Right ventricle myocardium superior (tissue), 1 donor: ENCODE measurements at regions not wholly inside any gene's neighbourhood (a gene's known extent, or its start where the extent isn't known, plus 50 kb on each side); places are given as distances from the start of the nearest gene placed in this dataset.

Source experiments
- ATAC-seq: fragments of 200-7000 bp; cut with Tn5 transposase; one replicate; pipeline ENCODE4 v1.9.1; 2020; ENCODE audit warnings: mild to moderate bottlenecking; ENCODE audit not compliant: poor library complexity
- DNase-seq: peaks from one replicate; pipeline ENCODE4 v3.0.0-alpha.2; 2020
- intact Hi-C: fragments of 100-400 bp; cut with DNase I; formaldehyde crosslinking; loops from one replicate; pipeline ENCODE4 v1.11.2; 2022
- donor health status: DM: no; HTN: yes; CAD: no; lungs with severe emphysema.

DNA sequence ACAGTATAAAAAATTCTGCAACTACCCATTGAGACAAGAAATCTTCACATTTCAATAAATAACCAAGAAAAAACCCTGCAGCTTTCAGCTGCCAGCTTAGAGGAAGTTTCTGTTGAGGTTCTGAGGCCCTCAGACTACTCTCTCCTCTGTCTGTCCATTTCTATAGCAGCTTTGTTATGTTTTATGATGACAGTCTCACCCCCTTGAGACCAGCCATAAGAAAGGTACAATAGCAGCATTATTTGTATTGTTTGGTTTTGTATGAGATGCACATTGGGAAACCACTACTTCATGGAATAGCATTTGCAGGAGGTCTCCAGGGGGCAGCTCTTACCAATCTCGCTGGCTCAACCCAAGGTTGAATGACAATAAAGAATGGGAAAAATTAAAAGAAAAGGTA is 334.6 kb upstream of the VRK2 start:
- intact Hi-C loops, result no loop called here
- ATAC-seq (no peak), DNase-seq (no peak)

GRCh38 chr2:57720728-57721627 is 325.6 kb upstream of the VRK2 start:
- intact Hi-C loops, result no loop called here
- DNase-seq, result no peak
- ATAC-seq, result peak; percentile 77

GRCh38 chr2:57725337-57725947 is 321.2 kb upstream of the VRK2 start:
- ATAC-seq (no peak), DNase-seq (no peak)
- intact Hi-C loops, result no loop called here

DNA sequence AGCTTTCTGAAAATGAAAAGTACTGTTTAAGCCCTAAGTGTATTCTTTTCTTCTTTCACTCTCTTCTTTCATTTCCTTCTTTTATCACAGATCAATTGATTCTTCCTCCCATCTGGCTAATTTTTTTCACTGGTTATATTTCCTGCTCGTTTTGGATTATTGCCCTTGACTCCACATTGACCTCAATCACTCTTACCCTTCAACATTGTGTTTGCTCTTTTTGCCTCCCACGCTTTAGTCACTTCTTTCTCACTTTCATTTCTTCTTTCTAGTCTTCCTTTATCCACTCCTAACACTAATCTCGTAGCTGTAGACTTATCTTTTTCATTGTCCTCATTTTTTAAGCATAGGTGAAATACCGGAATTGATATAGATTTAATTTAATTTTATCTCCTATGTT is 320.3 kb upstream of the VRK2 start:
- ATAC-seq (no peak), DNase-seq (no peak)
- intact Hi-C loops, result no loop called here

DNA sequence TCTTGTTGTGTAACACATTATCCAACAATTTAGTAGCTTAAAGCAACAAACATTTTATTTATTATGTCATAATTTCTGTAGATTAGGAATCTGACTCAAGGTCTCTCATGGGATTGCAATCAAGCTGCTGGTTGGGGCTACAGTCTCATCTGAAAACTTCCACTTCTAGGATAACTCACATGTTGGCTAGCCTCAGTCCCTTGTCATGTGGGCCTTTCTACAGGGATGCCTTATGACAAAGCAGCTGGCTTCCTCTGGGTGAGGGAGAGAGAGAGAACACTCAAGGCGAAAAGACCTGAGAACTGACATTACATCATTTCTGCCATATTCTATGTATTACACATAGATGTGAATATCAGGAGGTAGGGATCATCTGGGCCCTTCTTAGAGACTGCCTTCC is 317.9 kb upstream of the VRK2 start:
- no peak for DNase-seq
- no peak for ATAC-seq
- intact Hi-C loops, result no loop called here

- ATAC-seq (no peak), DNase-seq (no peak)
- intact Hi-C loops, result no loop called here
Measured at GRCh38 chr2:57733956-57734355, 312.6 kb upstream of the VRK2 start.

DNA sequence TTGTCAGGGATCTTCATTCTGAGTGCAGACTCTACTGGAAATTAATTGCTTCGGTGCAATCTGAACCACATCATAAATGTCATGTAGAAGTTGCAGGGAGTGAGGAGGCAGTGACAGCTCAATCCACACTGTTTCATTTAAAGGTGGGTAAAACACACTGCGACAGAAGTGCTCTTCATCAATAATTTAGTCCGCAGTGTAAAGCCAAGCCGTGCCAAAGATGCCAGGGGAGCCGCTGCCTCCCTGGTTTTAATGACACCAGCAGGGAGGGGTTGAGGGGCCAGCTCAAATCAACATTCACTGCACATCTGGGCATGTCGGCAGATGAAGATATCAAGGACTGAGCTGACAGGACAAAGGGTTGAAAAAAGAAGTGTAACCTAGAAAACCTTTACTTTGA is 305.7 kb upstream of the VRK2 start:
- ATAC-seq (no peak), DNase-seq (no peak)
- intact Hi-C loops, result no loop called here

DNA sequence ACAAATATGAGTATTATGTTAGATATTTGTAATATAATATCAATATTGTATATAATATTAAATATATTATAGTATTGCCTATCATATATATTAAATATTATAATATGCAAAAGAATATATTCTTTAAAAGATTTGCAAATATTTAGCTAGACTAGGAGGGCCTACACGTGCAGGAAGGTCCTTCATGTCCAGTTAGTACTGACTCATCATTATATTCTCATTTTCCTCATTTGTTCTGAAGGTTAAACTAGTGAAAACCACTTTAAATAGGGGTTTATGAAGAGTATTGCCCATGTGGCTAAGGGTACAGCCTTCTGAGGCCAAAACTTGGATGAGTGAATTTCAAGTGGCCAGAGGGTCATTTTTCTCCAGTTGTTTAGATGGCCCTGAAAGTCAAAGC is 293.0 kb upstream of the VRK2 start:
- intact Hi-C loops, result loop anchor here (10.0 kb wide), 1 partner anchor 691 kb away; no protein-coding TSS in a partner anchor
- no peak for ATAC-seq

DNA sequence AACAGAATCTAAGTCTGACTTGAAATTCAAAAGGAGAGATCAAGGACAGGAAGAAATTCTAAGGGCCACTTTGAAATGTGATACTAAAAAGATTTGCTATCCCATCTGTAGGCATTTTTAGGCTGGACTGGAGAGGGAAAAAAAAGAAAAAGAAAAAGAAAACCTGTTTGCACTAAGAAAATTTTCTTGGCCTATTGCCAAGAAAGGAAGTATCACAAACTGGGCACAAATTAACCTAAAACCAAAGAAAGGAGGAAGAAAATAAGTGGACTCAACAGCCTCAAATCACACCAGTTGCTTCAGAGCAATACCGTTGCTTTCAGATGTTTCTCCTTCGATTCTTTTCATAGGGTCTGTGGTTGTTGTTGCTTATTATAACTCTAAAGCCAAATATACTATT is 287.9 kb upstream of the VRK2 start:
- DNase-seq (no peak), ATAC-seq (no peak)
- intact Hi-C loops, result loop anchor here (10.0 kb wide), 1 partner anchor 686 kb away; no protein-coding TSS in a partner anchor

More for the DNA sequence above, 293.0 kb upstream of the VRK2 start:
- no peak for DNase-seq

GRCh38 chr2:57759131-57759530 is 287.5 kb upstream of the VRK2 start:
- DNase-seq, result no peak
- intact Hi-C loops, result loop anchor here (10.0 kb wide), 1 partner anchor 686 kb away; no protein-coding TSS in a partner anchor
- no peak for ATAC-seq

DNA sequence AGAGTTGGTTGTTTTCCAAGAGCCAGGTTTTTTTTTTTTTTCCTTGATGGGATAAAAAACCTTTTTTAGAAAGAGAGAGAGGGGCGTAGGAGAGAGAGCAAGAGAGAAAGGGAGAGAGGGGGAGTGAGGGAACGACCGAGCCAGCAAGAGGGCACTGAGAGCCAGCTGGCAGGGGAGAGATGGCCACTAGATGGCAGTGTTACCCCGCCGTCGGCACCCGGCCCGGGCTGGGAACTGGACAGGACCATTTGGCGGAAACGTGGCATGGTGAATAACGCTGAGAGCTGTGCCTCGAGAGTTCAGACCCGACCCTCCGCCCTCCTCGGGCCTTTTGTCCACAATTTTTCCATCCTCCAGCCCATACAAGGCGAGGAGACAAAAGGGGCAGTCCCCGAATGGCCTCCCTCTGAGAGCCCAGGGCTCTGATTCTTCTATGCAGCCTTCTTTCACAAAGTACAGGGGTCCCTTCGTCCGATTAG is 286.7 kb upstream of the VRK2 start:
- intact Hi-C loops, result loop anchor here (10.0 kb wide), 1 partner anchor 685 kb away; no protein-coding TSS in a partner anchor
- DNase-seq (peak; percentile 90), ATAC-seq (peak; percentile 100)

- intact Hi-C loops, result no loop called here
- ATAC-seq, result no peak
- DNase-seq, result no peak
Measured at GRCh38 chr2:57760381-57760801, 286.2 kb upstream of the VRK2 start.

GRCh38 chr2:57776916-57777315 is 269.7 kb upstream of the VRK2 start:
- intact Hi-C loops, result no loop called here
- ATAC-seq, result no peak
- DNase-seq, result no peak

DNA sequence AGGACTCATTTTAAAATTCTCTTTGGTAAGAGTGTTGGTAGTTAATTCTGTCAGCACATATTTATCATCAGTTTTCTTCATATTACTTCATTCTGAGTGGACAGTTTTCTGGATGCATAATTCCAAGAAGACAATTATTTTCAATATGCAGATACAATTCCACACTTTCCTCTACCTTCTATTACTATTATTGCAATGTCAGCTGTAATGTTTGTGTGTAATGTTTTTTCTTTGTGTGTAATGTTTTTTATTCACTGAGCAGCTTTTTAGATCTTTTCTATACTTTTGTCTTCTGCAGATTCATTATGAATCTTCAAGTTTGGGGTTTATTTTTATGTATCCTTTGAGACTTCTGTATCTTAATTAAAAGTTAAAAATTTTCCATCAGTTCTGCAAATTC is 264.0 kb upstream of the VRK2 start:
- intact Hi-C loops, result no loop called here
- DNase-seq, result no peak
- no peak for ATAC-seq

- no peak for DNase-seq
- intact Hi-C loops, result no loop called here
- ATAC-seq, result no peak
Measured at GRCh38 chr2:57793310-57793709, 253.3 kb upstream of the VRK2 start.

GRCh38 chr2:57796527-57796926 is 250.1 kb upstream of the VRK2 start:
- intact Hi-C loops, result no loop called here
- no peak for DNase-seq
- no peak for ATAC-seq

DNA sequence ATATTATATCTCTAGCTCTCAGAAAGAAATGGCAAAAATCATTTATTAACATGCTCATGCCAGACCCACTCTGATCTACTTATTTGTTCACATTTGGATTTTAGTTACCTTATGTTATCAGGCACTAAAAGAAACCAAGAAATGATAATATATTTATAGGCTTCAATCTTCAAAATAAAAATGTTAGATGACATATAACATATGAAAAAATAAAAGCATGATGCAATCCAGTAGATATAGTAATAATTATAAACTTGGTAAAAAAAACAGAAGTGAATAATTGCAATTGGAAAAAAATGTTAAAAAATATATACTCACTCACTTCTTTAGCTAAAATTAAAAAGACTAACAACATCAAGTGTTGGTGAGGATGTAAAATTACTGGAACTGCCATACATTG is 248.3 kb upstream of the VRK2 start:
- ATAC-seq (no peak), DNase-seq (no peak)
- intact Hi-C loops, result no loop called here

DNA sequence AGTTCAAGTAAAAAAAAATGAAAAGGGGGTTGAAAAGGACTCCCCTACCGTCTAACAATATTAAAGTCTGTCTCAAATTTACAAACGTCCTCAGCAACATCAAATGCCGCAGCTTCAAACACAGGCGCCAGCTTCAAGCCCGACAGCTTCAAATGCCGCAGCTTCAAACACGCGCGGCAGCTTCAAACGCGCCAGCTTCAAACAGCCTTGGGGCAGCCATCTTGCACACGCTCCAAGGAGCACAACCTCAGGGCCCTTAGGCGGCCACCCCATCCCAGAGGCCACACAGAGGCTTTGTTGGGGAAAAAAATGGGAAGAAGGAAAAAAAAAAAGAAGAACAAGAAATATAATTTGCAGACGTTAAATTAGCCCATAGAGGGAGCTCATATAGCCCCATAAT is 244.4 kb upstream of the VRK2 start:
- ATAC-seq, result no peak
- intact Hi-C loops, result no loop called here
- DNase-seq, result no peak

- no peak for ATAC-seq
- no peak for DNase-seq
- intact Hi-C loops, result no loop called here
Measured at GRCh38 chr2:57804971-57805370, 241.6 kb upstream of the VRK2 start.

- intact Hi-C loops, result no loop called here
- ATAC-seq (no peak), DNase-seq (no peak)
Measured at GRCh38 chr2:57806449-57806968, 240.1 kb upstream of the VRK2 start.
